ENCODE measurements at regions not wholly inside any gene's neighbourhood (a gene's known extent, or its start where the extent isn't known, plus 50 kb on each side); places are given as distances from the start of the nearest gene placed in this dataset.
A peak's percentile ranks its signal among the peaks of the same experiment; 100 is the strongest.
"Not testable (repeated sequence)": the region's sequence is repeated elsewhere in the genome, so short reads cannot be mapped to it uniquely, and the experiment has no call there.

DNA sequence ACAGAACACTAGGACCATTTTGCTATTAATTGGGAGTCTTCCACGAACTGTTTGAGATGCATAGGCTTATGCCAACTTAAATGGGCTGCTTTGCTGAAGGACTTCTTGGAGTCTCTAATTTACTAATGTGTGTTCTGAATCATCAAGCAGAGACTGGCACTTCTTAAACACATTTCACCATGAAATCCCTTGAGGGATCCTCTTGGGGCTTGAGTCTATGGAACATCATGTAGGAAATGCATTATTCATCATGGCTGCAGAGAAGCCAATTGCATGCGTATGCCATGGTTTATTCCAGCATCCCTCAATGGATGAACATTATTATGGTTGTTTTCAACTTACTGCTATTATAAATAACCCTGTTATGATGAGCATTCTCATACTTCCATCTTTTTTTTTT is 73.4 kb downstream of the FGD2 start:
- no peak for DNase-seq (ENCODE audit: low read depth, low spot score)
- no peak overlapping the region for H3K27ac ChIP-seq

DNA sequence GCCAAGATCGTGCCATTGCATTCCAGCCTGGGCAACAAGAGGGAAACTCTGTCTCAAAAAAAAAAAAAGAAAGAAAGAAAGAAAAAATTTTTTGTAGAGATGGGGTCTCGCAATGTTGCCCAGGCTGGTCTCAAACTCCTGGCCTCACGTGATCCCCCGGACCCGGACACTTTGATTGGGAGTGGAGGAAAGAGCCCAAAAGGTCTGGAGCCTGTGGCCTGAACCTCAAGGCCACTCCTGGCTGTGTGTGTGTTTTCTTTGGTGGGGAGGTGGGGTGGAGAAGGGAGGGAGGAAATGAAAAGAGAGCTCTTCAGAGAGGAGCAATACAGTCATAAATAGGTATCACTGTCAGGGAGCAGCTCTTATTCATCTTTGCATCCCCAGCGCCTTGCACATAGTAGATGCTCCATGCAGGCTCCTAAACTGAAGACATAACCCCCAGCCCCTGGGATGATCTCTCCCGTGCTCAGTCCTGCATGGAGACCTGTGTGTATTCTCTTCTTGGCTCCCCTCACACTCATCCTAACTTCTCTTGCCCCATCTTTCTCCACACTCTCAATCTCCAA is 75.7 kb downstream of the FGD2 start:
- H3K27ac ChIP-seq, result no peak overlapping the region
- no peak for DNase-seq (ENCODE audit: low read depth, low spot score)

DNA sequence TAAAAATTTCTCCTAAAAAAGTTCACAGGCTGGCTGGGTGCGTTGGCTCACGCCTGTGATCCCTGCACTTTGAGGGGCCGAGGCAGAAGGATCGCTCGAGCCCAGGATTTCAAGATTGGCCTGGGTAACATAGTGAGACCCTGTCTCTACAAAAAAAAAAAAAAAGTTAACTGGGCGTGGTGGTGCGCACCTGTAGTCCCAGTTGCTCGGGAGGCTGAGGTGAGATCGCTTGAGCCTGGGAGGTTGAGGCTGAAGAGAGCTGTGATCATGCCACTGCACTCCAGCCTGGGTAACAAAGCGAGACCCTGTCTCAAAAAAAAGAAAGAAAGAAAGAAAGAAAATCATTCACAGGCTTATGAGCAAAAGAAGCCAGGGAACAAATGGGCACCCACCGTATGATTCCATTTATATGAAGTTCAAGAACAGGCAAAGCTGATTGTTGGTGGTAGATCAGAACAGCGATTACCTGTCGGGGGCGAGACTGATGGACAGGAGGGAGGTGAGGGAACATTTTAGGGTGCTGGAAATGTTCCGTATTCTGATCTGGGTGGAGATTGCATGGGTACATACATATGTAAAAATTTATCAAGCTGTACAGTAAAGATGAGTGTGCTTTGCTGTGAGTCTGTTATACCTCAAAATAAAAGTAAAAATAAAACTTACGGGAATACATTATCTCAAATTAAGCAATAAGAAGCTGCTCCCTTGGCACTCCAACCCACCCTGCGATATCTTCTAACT is 77.1 kb downstream of the FGD2 start:
- peak overlapping the region; percentile 75 for H3K27ac ChIP-seq
- DNase-seq (ENCODE audit: low read depth, low spot score), result no peak

DNA sequence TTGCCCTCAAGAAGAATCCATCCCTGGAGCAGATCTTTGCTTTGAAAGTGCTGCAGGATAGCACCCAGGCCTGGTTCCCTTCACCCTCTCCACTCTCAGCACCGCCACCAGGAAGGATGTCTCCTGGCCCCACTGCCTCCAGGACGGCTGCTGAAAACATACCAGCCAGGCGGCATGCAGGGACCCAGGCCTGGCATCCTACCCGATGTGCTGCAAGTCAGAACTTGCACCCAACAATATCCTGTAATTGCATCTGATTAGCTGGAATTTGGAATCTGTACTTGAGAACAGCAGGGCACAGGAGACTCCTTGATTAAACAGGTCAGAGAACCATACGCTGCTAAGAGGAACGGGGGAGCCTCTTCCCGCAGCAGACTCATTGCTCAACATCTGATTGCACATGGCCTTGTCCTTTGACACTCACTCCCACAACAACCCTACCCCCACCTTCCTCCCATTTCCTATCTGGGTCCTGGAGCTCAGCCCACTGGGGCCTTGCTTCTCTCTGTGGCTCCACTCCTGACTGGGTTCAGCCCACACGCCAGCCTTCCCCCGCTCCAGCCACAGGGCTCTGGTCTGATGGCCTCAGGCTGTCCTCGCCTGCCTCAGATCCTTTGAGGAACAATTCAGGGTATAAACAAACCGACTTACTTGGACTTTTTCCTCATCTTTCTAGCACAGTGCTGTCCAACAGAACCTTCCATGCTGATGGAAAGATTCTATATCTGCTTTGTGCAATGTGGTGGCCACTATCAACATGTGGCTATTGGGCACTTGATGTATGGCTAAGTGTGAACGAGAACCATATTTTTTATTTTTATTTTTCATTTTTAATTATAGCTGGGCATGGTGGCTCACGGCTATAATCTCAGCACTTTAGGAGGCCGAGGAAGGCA is 78.0 kb downstream of the FGD2 start:
- peak; percentile 73 for DNase-seq (ENCODE audit: low read depth, low spot score)
- peak overlapping the region; percentile 75 for H3K27ac ChIP-seq

DNA sequence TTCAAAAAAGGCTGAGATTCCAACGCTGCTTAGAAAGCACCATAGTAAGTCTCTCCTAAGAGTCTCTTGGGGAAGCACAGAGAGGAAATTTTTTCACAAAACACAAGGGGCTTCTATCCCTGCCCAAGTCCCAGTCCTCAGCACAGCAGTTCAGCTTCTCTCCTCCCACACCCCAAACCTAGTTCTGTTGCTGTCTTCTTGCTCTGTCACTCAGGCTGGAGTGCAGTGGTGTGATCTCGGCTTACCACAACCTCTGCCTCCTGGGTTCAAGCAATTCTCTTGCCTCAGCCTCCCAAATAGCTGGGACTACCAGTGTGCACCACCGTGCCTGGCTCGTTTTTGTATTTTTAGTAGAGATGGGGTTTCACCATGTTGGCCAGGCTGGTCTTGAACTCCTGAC is 79.2 kb downstream of the FGD2 start:
- DNase-seq (ENCODE audit: low read depth, low spot score); H3K27ac ChIP-seq: not testable (repeated sequence)

DNA sequence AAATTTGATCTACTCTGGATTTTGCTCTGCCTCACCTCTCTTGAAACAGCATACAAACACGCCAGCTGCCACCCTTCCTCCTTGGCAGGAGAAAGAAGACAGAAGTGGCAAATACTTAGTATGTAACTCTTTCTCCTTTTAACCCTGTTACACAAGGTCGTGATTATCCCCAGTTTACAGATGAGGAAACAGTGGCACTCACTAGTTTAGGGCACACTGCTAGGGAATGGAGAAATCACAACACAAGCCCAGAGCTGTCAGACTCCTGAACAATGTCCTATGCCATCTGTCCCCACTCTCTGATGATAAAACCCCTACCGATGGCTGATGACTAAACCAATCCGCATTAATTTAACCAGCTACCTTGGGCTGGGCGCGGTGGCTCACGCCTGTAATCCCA is 79.7 kb downstream of the FGD2 start:
- no peak for DNase-seq (ENCODE audit: low read depth, low spot score)
- peak overlapping the region; percentile 36 for H3K27ac ChIP-seq

DNA sequence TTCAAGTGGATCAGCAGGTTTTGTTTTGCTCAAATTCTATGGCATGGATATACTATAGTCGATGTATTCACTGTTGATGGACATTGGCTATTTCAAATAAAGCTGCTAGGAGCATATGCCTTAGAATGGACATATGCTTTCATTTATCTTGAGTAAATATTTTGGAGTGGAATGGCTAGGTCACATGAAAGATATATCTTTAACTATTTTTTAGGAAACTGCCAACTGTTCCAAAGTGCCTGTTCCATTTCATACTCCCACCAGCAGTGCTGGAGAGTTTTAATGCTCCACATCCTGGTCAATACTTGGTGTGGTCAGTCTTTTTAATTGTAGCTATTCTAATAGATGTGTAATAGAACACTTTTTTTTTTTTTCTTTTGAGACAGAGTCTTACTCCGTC is 81.1 kb upstream of the PIM1 start:
- H3K27ac ChIP-seq, result peak overlapping the region; percentile 7
- no peak for DNase-seq (ENCODE audit: low read depth, low spot score)

DNA sequence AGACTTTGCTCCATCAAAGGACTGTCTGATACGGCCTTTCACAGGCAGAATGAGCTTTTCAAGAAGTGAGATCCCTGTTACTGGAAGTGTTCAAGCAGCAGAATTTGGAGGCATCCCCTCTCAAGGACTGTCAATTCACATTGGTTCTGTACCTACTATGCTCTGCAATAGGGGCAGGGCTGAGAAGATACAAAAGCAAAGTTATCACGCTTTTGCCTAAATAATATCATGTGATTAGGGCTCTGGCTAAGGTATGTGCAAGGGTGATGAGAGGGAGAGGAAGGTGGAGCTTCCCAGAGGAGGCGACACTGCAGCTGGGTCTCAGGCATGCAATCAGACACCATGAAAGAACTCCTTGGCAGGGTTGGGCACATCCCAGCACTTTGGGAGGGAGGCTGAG is 80.2 kb upstream of the PIM1 start:
- no peak for DNase-seq (ENCODE audit: low read depth, low spot score)
- H3K27ac ChIP-seq, result no peak overlapping the region

DNA sequence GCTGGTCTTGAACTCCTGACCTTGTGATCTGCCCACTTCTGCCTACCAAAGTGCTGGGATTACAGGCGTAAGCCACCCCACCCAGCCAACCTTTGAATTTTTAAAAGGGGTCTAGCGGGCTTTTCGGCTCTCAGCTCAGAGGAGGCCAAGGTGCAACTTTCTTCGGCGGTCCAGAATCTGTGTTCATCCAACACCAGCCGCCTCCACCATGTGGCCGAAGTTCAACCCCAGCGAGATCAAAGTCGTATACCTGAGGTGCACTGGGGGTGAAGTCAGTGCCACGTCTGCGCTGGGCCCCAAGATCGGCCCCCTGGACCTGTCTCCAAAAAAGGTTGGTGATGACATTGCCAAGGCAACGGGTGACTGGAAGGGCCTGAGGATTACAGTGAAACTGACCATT is 78.8 kb upstream of the PIM1 start:
- not testable (repeated sequence) for DNase-seq (ENCODE audit: low read depth, low spot score); H3K27ac ChIP-seq

DNA sequence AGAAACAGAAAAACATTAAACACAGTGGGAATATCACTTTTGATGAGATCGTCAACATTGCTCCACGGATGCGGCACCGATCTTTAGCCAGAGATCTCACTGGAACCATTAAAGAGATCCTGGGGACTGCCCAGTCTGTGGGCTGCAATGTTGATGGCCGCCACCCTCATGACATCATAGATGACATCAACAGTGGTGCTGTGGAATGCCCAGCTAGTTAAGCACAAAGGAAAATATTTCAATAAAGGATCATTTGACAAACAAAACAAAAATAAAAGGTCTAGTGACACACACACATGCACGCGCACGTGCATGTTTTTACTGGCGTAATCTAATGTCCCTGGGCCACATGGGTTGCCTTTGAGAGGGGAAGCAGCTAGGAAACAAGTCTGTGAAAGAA is 78.4 kb upstream of the PIM1 start:
- not testable (repeated sequence) for DNase-seq (ENCODE audit: low read depth, low spot score); H3K27ac ChIP-seq

DNA sequence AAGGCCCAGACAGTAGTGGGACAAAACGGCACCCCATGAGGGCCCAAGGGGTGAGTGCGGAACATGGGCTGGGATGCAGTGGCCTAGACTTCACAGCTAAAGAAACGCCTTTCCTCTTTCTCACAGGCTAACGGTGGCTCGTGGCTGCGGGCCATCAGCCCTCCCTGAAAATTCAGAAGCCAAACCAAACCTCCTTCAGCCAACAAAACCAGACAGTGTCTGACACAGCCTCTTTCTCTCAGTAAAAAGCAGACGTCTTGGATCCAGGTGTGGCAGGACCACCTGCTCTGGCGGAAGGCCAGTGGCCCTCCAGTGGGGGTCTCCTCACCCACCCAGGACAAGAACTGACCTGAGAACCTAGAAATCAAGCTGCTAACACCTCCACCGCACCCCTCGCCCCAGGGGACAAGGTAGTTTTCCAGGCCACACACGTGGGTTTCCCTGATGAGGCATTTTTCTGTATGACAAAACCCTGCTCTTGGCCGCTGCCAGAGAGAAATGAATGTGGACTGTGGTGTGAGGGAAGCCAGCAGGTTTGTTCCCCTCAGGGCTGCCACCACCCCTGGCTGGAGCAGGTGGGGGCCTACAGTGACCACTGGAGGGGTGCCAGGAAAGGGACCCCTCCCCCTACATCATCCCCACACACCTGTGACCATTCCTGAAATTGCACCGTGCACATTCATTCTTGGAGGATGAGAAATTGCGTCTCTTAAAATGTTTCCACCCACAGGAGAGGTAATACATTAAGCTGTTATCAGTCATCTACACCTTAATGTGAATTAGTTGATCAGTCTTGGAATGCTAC is 76.8 kb upstream of the PIM1 start:
- DNase-seq (ENCODE audit: low read depth, low spot score), result no peak

DNA sequence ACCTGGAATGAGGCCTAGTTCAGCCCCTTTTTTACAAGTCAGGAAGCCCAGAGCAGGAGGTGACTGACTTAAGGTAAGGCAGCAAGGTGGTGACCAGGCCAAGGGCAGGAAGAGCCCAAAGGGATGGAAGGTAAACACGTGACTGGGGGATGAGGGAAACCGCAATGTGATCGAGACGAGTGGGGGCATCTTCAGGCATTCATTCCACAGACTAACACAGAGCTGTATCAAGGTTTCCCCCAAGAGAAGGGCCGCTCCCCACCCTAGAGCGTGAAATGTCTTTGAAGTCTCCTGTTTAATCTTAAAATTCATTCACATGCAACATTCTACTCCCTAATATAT is 76.3 kb upstream of the PIM1 start:
- H3K27ac ChIP-seq, result peak overlapping the region; percentile 46
- DNase-seq (ENCODE audit: low read depth, low spot score), result no peak

More for the DNA sequence above, 76.8 kb upstream of the PIM1 start:
- peak overlapping the region; percentile 46 for H3K27ac ChIP-seq

DNA sequence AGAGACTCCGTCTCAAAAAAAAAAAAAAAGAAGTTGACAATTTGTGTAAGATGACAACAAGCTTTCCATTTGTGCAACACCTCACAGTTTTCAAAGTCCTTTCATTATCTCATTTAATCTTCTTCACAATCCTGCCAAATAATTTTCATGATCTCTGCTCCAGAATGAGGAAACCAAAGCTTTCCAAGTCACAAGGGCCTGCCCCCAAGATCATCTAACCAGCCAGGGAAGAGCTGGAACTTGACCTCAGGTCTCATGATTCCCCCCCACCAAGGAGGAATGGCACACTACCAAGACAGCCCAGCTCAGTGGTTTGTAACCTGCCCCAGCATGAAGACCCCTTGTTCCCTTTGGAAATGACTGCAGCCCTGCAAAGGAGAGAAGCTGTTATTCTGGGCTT is 74.0 kb upstream of the PIM1 start:
- H3K27ac ChIP-seq, result no peak overlapping the region
- DNase-seq (ENCODE audit: low read depth, low spot score), result no peak

DNA sequence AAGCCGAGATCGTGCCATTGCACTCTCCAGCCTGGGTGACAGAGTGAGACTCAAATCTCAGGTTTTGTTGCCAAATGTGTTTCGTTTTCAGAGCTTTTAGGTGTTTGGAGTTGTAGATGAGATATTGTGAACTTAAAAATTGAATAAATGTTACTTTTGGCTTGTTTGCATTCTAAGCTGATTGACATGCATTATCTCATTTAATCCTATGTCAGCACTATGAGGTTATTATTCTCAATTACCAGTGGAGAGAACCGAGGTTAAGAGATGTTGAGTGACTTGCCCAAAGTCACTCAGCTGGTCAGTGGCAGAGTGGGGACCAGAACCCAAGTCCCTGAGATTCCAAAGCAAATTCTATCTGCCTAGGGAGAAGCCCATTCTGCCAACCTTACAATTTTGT is 72.6 kb upstream of the PIM1 start:
- no peak overlapping the region for H3K27ac ChIP-seq
- DNase-seq (ENCODE audit: low read depth, low spot score), result no peak

DNA sequence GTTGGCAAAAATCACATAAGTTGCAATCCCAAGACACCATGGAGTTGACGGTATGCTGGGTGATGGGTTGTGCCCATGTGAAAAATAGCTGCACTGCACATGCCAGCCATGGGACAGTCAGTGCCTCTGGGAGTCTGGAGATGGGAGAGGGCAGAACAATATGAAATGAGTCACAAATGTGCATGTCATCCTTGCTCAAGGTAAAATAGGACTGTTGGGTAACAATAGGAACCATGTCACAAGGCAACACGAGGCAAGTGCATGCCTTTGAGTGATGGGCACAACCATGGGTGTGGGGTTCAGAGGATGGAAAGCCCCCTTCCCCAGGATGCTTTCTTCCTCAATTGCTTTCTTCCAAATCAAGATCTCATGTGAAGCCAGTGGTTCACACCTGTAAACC is 70.5 kb upstream of the PIM1 start:
- H3K27ac ChIP-seq, result peak overlapping the region; percentile 13
- DNase-seq (ENCODE audit: low read depth, low spot score), result no peak

DNA sequence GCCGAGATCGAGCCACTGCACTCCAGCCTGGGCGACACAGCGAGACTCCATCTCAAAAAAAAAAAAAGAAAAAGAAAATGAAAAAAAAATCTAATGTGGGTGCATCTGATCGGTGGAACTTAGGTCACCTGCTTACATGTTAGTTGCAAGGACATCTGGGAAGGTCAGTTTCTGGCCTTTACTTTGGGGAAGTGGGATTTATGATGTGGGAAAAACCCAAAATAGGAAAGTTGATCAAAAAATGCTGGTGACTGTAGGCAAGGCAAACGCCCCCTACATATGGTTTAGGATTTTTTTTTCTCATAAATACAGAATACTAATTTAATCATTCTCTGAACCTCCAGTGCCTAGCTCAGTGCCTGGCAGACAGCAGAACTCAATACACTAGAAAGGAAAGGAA is 69.2 kb upstream of the PIM1 start:
- H3K27ac ChIP-seq, result no peak overlapping the region
- DNase-seq (ENCODE audit: low read depth, low spot score), result no peak

DNA sequence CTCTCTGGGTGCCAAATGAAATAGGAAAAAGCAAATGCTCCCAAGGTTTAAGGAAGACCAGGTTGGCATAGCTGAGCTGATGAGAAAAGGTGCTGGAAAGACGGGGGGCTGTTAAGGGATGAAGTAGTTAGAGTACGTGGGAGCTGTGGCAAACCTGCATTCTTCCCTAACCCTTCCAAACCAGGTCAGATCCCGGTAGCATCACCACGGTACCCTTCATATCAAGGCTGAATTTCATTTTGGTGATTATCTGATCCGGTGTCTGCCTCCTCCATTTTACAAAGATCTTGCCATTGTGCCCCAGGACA is 68.0 kb upstream of the PIM1 start:
- DNase-seq (ENCODE audit: low read depth, low spot score), result no peak
- H3K27ac ChIP-seq, result peak overlapping the region; percentile 69

DNA sequence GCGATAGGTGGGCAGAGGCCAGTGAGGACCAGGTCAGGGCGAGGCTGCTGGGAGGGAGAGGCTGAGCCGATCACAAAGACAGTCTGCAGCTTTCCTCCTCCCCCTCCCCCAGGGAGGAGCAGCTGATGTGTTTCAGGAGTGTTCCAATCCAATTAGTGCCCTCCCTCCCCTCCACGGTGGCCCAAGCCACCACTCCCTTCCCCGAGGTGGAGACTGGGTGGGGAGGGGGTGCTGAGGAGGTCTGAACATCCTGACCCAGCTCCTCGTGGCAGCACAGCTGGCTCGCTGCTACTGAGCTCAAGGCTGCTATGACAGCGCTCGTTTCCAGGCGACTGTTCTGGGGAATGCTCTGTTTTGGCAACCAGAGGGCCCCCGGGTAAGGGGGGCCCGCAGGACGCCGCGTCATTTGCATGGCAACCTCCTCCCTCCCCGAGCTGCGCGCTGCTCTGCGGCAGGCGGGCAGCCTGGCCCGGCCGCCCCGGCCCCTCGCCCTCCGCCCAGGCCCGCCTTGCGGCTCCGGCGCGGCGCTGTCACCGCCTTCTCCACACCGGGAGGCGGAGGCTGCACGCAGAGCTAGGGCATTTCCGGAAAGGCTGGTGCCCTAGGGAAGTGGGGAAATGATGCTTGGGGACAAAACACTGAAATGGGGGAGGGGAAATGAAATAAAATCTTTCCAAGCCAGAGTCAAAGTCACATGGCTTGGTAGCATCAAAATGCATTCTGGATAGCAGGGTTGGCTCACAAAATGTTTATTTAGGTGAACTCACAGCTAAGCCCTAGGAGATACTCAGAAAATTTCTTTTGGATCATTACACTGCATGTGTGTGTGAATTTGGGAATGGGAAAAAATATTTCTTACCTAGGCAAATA is 67.4 kb upstream of the PIM1 start:
- no peak for DNase-seq (ENCODE audit: low read depth, low spot score)
- peak overlapping the region; percentile 69 for H3K27ac ChIP-seq

DNA sequence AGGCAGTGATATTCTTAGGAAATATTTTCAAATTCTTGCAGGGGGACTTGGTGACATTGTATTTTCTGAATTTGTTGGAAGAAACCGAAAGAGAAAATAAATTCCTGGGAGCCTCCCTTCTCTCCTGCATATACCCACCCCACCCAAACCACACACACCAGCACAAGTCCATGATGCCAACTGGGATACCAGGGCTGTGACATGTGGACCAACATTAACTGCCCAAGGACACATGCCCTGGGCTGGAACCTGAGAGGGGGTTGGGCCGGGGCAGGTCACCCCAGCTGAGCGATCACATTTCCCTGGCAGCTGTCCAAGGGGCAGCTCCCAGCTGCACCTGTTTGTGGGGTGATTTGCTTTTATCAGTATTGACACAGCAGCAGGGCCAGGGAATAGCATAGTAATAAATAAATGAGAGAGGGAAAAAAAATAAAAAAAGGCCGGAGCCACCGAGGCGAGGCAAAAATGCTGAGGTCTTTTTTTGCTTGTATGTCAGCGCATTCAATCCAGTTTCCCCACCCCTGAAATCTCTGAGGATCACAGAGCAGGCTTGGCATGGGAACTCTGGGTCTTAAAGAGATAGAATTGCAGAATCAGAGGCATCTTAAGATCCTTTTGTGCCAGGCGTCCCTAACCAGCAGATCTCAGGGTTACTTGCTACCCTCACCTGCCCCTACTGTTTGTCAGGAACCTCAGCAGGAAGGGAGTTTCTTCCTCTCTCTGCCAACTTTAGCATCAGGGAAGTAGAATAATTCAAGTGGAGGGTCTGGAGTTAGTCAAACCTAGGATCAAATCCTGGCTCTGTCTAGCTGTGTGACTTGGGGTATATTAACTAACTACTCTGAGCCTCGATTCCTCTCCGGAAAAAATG is 66.5 kb upstream of the PIM1 start:
- peak overlapping the region; percentile 69 for H3K27ac ChIP-seq
- no peak for DNase-seq (ENCODE audit: low read depth, low spot score)
